ENCODE measurements at regions not wholly inside any gene's neighbourhood (a gene's known extent, or its start where the extent isn't known, plus 50 kb on each side); places are given as distances from the start of the nearest gene placed in this dataset.

GRCh38 chr5:171570244-171570825, 150.9 kb downstream of the FGF18 start:
- 62 to 69% (median 67%) methylated on average over 2 of the region's 2 CpGs for WGBS, 3 donors

GRCh38 chr5:171571663-171572062, 152.2 kb downstream of the FGF18 start:
- DNase-seq = no peak
- Histone ChIP-seq H3K9me3 (peaks cover 14% of the 10 kb centered on the region), H3K27me3 (ENCODE audit: insufficient read depth in 3 of 3, low read length in 2 of 3) (no peaks in the 10 kb centered on the region), H3K4me1 (no peaks in the 10 kb centered on the region), H3K36me3 (ENCODE audit: insufficient read depth in 1 of 2, low read depth in 1 of 2) (no peaks in the 10 kb centered on the region), H3K4me3 (no peak overlapping the region), H3K27ac (no peak overlapping the region)
- no peak for TF ChIP-seq CTCF (IDR thresholded peaks at IDR 0.05)
- intact Hi-C loops (cut with DNase I) = no loop called here
- ATAC-seq = no peak
- WGBS, 3 donors = 37 to 55% (median 53%) methylated on average over 3 of the region's 3 CpGs

More at GRCh38 chr5:171570244-171570825, 150.9 kb downstream of the FGF18 start:
- Histone ChIP-seq H3K9me3 (peaks cover 8% of the 10 kb centered on the region), H3K36me3 (ENCODE audit: insufficient read depth in 1 of 2, low read depth in 1 of 2) (no peaks in the 10 kb centered on the region), H3K4me3 (no peak overlapping the region), H3K4me1 (no peaks in the 10 kb centered on the region), H3K27me3 (ENCODE audit: insufficient read depth in 3 of 3, low read length in 2 of 3) (no peaks in the 10 kb centered on the region), H3K27ac (no peak overlapping the region)
- DNase-seq (no peak), ATAC-seq (no peak)
- no peak for TF ChIP-seq CTCF (IDR thresholded peaks at IDR 0.05)
- intact Hi-C loops (cut with DNase I) = no loop called here

- no peak for ATAC-seq
These were observed 153.6 kb downstream of the FGF18 start for GRCh38 chr5:171573021-171573420.

GRCh38 chr5:171573451-171574225, 154.2 kb downstream of the FGF18 start:
- peak in 1 of 2 donors; percentile 19 for DNase-seq
- TF ChIP-seq CTCF (IDR thresholded peaks at IDR 0.05) = no peak
- WGBS, 3 donors = 71 to 81% (median 78%) methylated on average over 17 of the region's 17 CpGs
- Histone ChIP-seq H3K9me3 (peaks cover 10% of the 10 kb centered on the region), H3K4me3 (no peak overlapping the region), H3K27ac (no peak overlapping the region), H3K36me3 (ENCODE audit: insufficient read depth in 1 of 2, low read depth in 1 of 2) (no peaks in the 10 kb centered on the region), H3K27me3 (ENCODE audit: insufficient read depth in 3 of 3, low read length in 2 of 3) (peaks cover 0 to 4% (median 0%) of the 10 kb centered on the region in 3 donors), H3K4me1 (no peaks in the 10 kb centered on the region)
- ATAC-seq = no peak
- intact Hi-C loops (cut with DNase I) = no loop called here

More at GRCh38 chr5:171573021-171573420, 153.6 kb downstream of the FGF18 start:
- 78 to 95% (median 94%) methylated on average over 2 of the region's 2 CpGs for WGBS, 3 donors
- Histone ChIP-seq H3K36me3 (ENCODE audit: insufficient read depth in 1 of 2, low read depth in 1 of 2) (no peaks in the 10 kb centered on the region), H3K4me1 (no peaks in the 10 kb centered on the region), H3K4me3 (no peak overlapping the region), H3K9me3 (peaks cover 14% of the 10 kb centered on the region), H3K27me3 (ENCODE audit: insufficient read depth in 3 of 3, low read length in 2 of 3) (peaks cover 0 to 4% (median 0%) of the 10 kb centered on the region in 3 donors), H3K27ac (no peak overlapping the region)
- no peak for TF ChIP-seq CTCF (IDR thresholded peaks at IDR 0.05)
- intact Hi-C loops (cut with DNase I) = no loop called here
- DNase-seq = no peak
